ENCODE measurements at regions not wholly inside any gene's neighbourhood (a gene's known extent, or its start where the extent isn't known, plus 50 kb on each side); places are given as distances from the start of the nearest gene placed in this dataset.

DNA sequence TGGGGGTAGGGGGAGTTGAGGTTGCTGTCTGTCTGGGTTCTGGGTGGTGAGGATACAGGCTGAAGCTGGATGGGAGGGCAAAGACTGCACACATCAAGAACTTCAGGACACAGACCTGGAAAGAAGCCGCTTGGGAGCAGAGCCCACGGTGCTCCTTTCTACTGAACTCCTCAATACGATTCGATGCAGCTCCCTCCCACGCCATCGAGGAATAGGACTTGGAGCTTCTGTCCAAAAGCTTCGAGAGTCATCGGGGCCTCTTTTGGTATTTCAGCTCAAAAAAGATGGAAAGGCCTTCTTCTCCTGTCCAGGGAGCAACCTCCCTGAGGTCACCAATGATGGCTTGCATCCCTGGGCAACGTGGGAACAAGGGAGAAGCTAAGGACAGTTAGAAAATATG, 407.1 kb upstream of the MGMT start:
- TF ChIP-seq EP300 (conservative IDR thresholded peaks at IDR 0.05; ENCODE audit: poor library complexity, severe bottlenecking) = no peak
- TF ChIP-seq EZH2 (IDR thresholded peaks at IDR 0.05; ENCODE audit: borderline replicate concordance, insufficient read depth, low read length, poor library complexity, severe bottlenecking) = no peak
- TF ChIP-seq, protein P1, sequence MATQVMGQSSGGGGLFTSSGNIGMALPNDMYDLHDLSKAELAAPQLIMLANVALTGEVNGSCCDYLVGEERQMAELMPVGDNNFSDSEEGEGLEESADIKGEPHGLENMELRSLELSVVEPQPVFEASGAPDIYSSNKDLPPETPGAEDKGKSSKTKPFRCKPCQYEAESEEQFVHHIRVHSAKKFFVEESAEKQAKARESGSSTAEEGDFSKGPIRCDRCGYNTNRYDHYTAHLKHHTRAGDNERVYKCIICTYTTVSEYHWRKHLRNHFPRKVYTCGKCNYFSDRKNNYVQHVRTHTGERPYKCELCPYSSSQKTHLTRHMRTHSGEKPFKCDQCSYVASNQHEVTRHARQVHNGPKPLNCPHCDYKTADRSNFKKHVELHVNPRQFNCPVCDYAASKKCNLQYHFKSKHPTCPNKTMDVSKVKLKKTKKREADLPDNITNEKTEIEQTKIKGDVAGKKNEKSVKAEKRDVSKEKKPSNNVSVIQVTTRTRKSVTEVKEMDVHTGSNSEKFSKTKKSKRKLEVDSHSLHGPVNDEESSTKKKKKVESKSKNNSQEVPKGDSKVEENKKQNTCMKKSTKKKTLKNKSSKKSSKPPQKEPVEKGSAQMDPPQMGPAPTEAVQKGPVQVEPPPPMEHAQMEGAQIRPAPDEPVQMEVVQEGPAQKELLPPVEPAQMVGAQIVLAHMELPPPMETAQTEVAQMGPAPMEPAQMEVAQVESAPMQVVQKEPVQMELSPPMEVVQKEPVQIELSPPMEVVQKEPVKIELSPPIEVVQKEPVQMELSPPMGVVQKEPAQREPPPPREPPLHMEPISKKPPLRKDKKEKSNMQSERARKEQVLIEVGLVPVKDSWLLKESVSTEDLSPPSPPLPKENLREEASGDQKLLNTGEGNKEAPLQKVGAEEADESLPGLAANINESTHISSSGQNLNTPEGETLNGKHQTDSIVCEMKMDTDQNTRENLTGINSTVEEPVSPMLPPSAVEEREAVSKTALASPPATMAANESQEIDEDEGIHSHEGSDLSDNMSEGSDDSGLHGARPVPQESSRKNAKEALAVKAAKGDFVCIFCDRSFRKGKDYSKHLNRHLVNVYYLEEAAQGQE (IDR thresholded peaks at IDR 0.05; ENCODE audit: borderline replicate concordance) = no peak
- TF ChIP-seq POLR2AphosphoS5 (IDR thresholded peaks at IDR 0.05) = no peak
- TF ChIP-seq RAD21 (conservative IDR thresholded peaks at IDR 0.05) = no peak
- TF ChIP-seq, protein P2, sequence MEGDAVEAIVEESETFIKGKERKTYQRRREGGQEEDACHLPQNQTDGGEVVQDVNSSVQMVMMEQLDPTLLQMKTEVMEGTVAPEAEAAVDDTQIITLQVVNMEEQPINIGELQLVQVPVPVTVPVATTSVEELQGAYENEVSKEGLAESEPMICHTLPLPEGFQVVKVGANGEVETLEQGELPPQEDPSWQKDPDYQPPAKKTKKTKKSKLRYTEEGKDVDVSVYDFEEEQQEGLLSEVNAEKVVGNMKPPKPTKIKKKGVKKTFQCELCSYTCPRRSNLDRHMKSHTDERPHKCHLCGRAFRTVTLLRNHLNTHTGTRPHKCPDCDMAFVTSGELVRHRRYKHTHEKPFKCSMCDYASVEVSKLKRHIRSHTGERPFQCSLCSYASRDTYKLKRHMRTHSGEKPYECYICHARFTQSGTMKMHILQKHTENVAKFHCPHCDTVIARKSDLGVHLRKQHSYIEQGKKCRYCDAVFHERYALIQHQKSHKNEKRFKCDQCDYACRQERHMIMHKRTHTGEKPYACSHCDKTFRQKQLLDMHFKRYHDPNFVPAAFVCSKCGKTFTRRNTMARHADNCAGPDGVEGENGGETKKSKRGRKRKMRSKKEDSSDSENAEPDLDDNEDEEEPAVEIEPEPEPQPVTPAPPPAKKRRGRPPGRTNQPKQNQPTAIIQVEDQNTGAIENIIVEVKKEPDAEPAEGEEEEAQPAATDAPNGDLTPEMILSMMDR (IDR thresholded peaks at IDR 0.05; ENCODE audit: poor library complexity, severe bottlenecking) = no peak
- TF ChIP-seq MXI1 (conservative IDR thresholded peaks at IDR 0.05; ENCODE audit: poor library complexity, severe bottlenecking) = no peak
- TF ChIP-seq SMC3 (conservative IDR thresholded peaks at IDR 0.05; ENCODE audit: poor library complexity) = no peak
- no peak for TF ChIP-seq TAF1 (IDR thresholded peaks at IDR 0.05; ENCODE audit: low read depth)
- no peaks in the 10 kb centered on the region for H3K9me2 ChIP-seq (ENCODE audit: insufficient read depth, low read length)
- H3K27ac ChIP-seq (ENCODE audit: low read length) = no peak overlapping the region
- no peaks in the 10 kb centered on the region for H3K9me3 ChIP-seq (ENCODE audit: low read length)
- no peak overlapping the region for H2AFZ ChIP-seq (ENCODE audit: low read depth, low read length)
- H3K9ac ChIP-seq (ENCODE audit: low read length) = no peak overlapping the region
- H3K27me3 ChIP-seq (ENCODE audit: insufficient read depth, low read depth, low read length) = no peaks in the 10 kb centered on the region
- no peak overlapping the region for H3K4me2 ChIP-seq (ENCODE audit: low read length)
- no peaks in the 10 kb centered on the region for H3K79me2 ChIP-seq (replicated peaks; ENCODE audit: insufficient read depth, low read length)
- no peaks in the 10 kb centered on the region for H4K20me1 ChIP-seq (ENCODE audit: insufficient read depth)
- no peaks in the 10 kb centered on the region for H3K36me3 ChIP-seq (ENCODE audit: insufficient read depth, low read length)
- H3K4me3 ChIP-seq (ENCODE audit: low read length) = no peak overlapping the region
- no peaks in the 10 kb centered on the region for H3F3A ChIP-seq (ENCODE audit: insufficient read depth, low read length, poor library complexity, severe bottlenecking)

GRCh38 chr10:129063212-129063611, 403.8 kb upstream of the MGMT start:
- H3K4me3 ChIP-seq (ENCODE audit: low read length) = no peak overlapping the region
- no peaks in the 10 kb centered on the region for H3K79me2 ChIP-seq (replicated peaks; ENCODE audit: insufficient read depth, low read length)
- no peak overlapping the region for H3K27ac ChIP-seq (ENCODE audit: low read length)
- no peaks in the 10 kb centered on the region for H3F3A ChIP-seq (ENCODE audit: insufficient read depth, low read length, poor library complexity, severe bottlenecking)
- TF ChIP-seq, protein P2 (IDR thresholded peaks at IDR 0.05; ENCODE audit: poor library complexity, severe bottlenecking) = no peak
- TF ChIP-seq MXI1 (conservative IDR thresholded peaks at IDR 0.05; ENCODE audit: poor library complexity, severe bottlenecking) (no peak), RAD21 (conservative IDR thresholded peaks at IDR 0.05) (no peak), EZH2 (IDR thresholded peaks at IDR 0.05; ENCODE audit: borderline replicate concordance, insufficient read depth, low read length, poor library complexity, severe bottlenecking) (no peak), SMC3 (conservative IDR thresholded peaks at IDR 0.05; ENCODE audit: poor library complexity) (no peak), POLR2AphosphoS5 (IDR thresholded peaks at IDR 0.05) (no peak), EP300 (conservative IDR thresholded peaks at IDR 0.05; ENCODE audit: poor library complexity, severe bottlenecking) (no peak), TAF1 (IDR thresholded peaks at IDR 0.05; ENCODE audit: low read depth) (no peak)
- TF ChIP-seq, protein P1 (IDR thresholded peaks at IDR 0.05; ENCODE audit: borderline replicate concordance) = no peak
- no peaks in the 10 kb centered on the region for H3K36me3 ChIP-seq (ENCODE audit: insufficient read depth, low read length)
- H3K4me2 ChIP-seq (ENCODE audit: low read length) = no peak overlapping the region
- no peaks in the 10 kb centered on the region for H3K27me3 ChIP-seq (ENCODE audit: insufficient read depth, low read depth, low read length)
- H3K9me2 ChIP-seq (ENCODE audit: insufficient read depth, low read length) = no peaks in the 10 kb centered on the region
- H3K9me3 ChIP-seq (ENCODE audit: low read length) = no peaks in the 10 kb centered on the region
- H3K9ac ChIP-seq (ENCODE audit: low read length) = no peak overlapping the region
- H2AFZ ChIP-seq (ENCODE audit: low read depth, low read length) = no peak overlapping the region
- no peaks in the 10 kb centered on the region for H4K20me1 ChIP-seq (ENCODE audit: insufficient read depth)
